ENCODE measurements at regions not wholly inside any gene's neighbourhood (a gene's known extent, or its start where the extent isn't known, plus 50 kb on each side); places are given as distances from the start of the nearest gene placed in this dataset.

GRCh38 chr11:128161994-128162393 is 425.4 kb downstream of the ETS1 start:
- peaks cover 17% of the 10 kb centered on the region for H3K4me1 ChIP-seq (ENCODE audit: control insufficient read depth, low read length)
- no peak overlapping the region for H3K27ac ChIP-seq (ENCODE audit: low read depth, low read length)
- no peak overlapping the region for H3K4me2 ChIP-seq (ENCODE audit: low read length)
- H3K36me3 ChIP-seq (ENCODE audit: control insufficient read depth, low read length) = no peaks in the 10 kb centered on the region
- H4K20me1 ChIP-seq (ENCODE audit: control insufficient read depth, insufficient read depth, low read depth, low read length) = no peaks in the 10 kb centered on the region
- TF ChIP-seq EZH2phosphoT487 (IDR thresholded peaks at IDR 0.05; ENCODE audit: borderline replicate concordance, low read length) (no peak), CTCF (IDR thresholded peaks at IDR 0.05; ENCODE audit: low read depth, low read length, poor library complexity, severe bottlenecking) (no peak)
- H3K4me3 ChIP-seq (ENCODE audit: low read length) = no peak overlapping the region
- no peaks in the 10 kb centered on the region for H3K79me2 ChIP-seq (ENCODE audit: control insufficient read depth, low read length)
- no peaks in the 10 kb centered on the region for H3K9me3 ChIP-seq (ENCODE audit: control insufficient read depth, insufficient read depth, low read length)
- peaks cover under 1% of the 10 kb centered on the region for H3K27me3 ChIP-seq (ENCODE audit: control insufficient read depth, low read length)
- no peaks in the 10 kb centered on the region for H3F3A ChIP-seq (ENCODE audit: control insufficient read depth, insufficient read depth)
- no peaks in the 10 kb centered on the region for H3K9me2 ChIP-seq (replicated peaks; ENCODE audit: control insufficient read depth, low read length)

- Histone ChIP-seq H3K9me3 (ENCODE audit: control insufficient read depth, insufficient read depth, low read length) (no peaks in the 10 kb centered on the region), H3K9me2 (replicated peaks; ENCODE audit: control insufficient read depth, low read length) (no peaks in the 10 kb centered on the region), H4K20me1 (ENCODE audit: control insufficient read depth, insufficient read depth, low read depth, low read length) (no peaks in the 10 kb centered on the region), H3K36me3 (ENCODE audit: control insufficient read depth, low read length) (no peaks in the 10 kb centered on the region), H3K27ac (ENCODE audit: low read depth, low read length) (no peak overlapping the region), H3K4me3 (ENCODE audit: low read length) (no peak overlapping the region), H3K4me2 (ENCODE audit: low read length) (no peak overlapping the region), H3K4me1 (ENCODE audit: control insufficient read depth, low read length) (peaks cover 17% of the 10 kb centered on the region), H3K79me2 (ENCODE audit: control insufficient read depth, low read length) (no peaks in the 10 kb centered on the region), H3K27me3 (ENCODE audit: control insufficient read depth, low read length) (peaks cover 7% of the 10 kb centered on the region), H3F3A (ENCODE audit: control insufficient read depth, insufficient read depth) (no peaks in the 10 kb centered on the region)
- TF ChIP-seq EZH2phosphoT487 (IDR thresholded peaks at IDR 0.05; ENCODE audit: borderline replicate concordance, low read length) (no peak), CTCF (IDR thresholded peaks at IDR 0.05; ENCODE audit: low read depth, low read length, poor library complexity, severe bottlenecking) (no peak)
These were observed 425.9 kb downstream of the ETS1 start for GRCh38 chr11:128161436-128161835.

- peaks cover 26% of the 10 kb centered on the region for H3K27me3 ChIP-seq (ENCODE audit: control insufficient read depth, low read length)
- no peaks in the 10 kb centered on the region for H3K9me2 ChIP-seq (replicated peaks; ENCODE audit: control insufficient read depth, low read length)
- no peaks in the 10 kb centered on the region for H3K9me3 ChIP-seq (ENCODE audit: control insufficient read depth, insufficient read depth, low read length)
- H3K79me2 ChIP-seq (ENCODE audit: control insufficient read depth, low read length) = no peaks in the 10 kb centered on the region
- H3K36me3 ChIP-seq (ENCODE audit: control insufficient read depth, low read length) = no peaks in the 10 kb centered on the region
- no peak overlapping the region for H3K4me3 ChIP-seq (ENCODE audit: low read length)
- no peaks in the 10 kb centered on the region for H3F3A ChIP-seq (ENCODE audit: control insufficient read depth, insufficient read depth)
- H4K20me1 ChIP-seq (ENCODE audit: control insufficient read depth, insufficient read depth, low read depth, low read length) = no peaks in the 10 kb centered on the region
- no peak for TF ChIP-seq CTCF (IDR thresholded peaks at IDR 0.05; ENCODE audit: low read depth, low read length, poor library complexity, severe bottlenecking)
- no peak for TF ChIP-seq EZH2phosphoT487 (IDR thresholded peaks at IDR 0.05; ENCODE audit: borderline replicate concordance, low read length)
- H3K4me1 ChIP-seq (ENCODE audit: control insufficient read depth, low read length) = no peaks in the 10 kb centered on the region
- no peak overlapping the region for H3K4me2 ChIP-seq (ENCODE audit: low read length)
- H3K27ac ChIP-seq (ENCODE audit: low read depth, low read length) = no peak overlapping the region
These were observed 428.5 kb downstream of the ETS1 start for GRCh38 chr11:128158860-128159259.

All from DOHH2 (cell line).